ENCODE measurements at regions not wholly inside any gene's neighbourhood (a gene's known extent, or its start where the extent isn't known, plus 50 kb on each side); places are given as distances from the start of the nearest gene placed in this dataset.
A peak's percentile ranks its signal among the peaks of the same experiment; 100 is the strongest.

DNA sequence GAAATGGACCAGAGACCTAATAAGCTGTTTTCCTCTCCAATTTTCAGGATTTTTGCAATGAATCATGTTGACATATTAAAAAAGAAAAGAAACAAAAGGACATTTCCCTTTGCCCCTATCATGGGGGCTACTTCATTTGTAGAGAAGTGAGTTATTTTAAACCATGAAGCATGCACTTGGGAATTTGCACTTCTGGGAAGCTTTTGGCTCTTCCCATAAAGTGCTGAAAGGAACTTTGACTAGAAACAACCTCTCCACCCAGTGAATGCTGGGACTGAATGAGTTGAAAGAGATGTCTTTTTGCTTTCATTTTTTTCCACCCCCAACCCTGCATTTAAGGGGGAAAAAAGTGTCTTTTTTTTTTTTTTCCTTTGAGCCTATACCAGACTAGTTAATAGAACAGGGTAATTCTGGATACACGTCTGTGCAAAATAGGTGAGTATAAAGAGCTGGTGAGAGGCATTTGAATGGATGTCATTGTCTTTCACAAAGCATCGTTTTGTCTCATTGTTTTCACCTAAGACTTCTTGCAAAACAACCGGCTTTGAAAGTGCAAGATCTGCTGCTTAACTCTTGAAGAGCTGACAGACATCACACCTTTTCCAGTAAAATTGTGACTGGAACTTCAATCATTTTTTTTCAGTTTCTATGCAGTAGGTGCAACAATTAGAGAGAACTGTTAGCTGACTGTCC is 138.7 kb upstream of the BACH2 start:
- no peak for DNase-seq (ENCODE audit: low read depth in 2 of 2)

DNA sequence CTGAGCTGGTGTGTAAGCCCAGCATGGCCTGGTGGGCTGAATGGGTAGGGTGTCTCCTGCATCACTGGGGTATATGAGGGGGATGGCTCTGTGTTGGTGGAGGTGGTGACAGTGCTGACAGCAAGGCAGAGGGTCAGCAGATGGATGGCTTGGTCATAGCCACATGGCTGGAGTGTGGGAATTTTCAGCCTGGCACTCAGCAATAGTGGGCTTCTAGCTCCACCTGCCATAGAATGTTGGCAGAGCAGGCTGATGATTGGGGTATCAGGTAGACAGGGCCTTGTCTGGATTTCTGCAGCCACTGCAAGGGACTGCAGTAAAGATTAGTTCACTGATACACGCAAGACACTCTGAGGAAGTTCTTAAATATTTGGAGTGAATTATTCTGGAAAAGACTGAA is 137.5 kb upstream of the BACH2 start:
- DNase-seq (ENCODE audit: low read depth in 2 of 2): no peak

DNA sequence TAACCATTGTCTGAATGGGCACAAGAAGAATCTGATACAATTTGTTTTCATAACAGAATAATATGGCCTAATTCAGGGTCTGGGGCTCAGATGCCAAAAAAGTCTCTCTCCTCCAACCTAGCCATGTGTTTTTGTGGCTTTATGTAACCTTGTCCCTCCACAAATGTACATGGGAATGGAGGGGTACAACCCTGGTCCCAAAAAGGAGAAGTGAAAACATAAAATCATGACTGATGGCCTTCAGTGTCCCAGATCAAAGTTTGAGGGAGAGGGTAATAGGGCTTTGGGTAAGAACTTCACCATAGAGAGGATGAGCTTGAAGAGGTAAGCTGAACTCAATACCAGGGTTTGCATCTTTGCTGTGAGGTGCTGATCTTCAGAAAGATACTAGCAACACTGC is 136.3 kb upstream of the BACH2 start:
- DNase-seq (ENCODE audit: low read depth in 2 of 2): no peak

DNA sequence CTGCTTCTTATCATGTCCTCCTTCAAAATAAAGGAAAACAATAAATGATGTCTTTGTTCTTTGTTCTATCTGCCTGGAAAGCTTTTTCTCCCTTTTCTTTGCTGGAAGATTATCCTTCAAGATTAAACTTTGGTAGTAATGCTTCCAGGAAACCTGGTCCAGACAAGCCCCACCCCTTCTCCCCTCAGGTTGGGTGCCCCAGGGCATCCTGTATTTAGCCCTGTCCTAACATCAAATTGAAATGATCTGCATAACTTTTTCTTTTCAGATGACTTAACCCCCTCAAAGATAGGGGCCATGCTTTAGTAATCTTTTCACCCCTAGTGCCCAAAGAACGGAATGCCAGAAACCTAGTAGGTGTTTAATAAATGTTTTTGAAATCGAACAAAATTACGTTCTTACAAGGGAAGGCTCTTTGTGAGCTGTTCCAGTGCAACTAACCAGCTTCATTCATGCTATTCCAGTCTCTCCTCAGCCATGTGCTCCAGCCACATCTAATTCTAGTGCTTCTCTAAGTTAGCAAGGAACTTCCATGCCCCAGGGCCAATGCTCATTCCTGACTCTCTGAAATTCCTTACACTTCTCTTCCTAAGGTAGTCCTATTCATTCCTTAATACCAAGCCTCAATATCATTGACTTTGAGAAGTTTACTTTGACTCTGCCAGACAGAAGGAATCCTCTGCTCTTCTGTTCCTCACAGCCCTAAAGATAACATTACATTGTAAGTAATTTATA is 135.6 kb upstream of the BACH2 start:
- no peak for DNase-seq (ENCODE audit: low read depth in 2 of 2)

DNA sequence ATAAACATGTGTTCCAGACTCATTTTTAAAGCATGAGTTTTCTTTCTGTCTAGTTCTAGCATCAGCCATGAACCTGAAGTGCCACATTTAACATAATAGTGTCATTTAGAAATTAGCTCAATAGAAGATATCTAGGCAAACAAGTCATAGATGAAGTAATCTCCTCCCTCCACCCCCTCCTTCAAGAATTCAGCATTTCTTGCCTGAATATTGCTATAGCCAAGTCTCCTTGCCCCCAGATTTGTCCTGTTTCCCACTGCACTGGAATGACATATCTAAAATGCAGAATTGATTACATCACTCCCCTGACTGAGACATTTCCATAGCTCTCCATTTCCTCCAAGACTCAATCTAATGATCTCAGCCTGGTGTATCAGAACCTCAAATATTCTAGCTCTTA is 134.9 kb upstream of the BACH2 start:
- DNase-seq (ENCODE audit: low read depth in 2 of 2): no peak

DNA sequence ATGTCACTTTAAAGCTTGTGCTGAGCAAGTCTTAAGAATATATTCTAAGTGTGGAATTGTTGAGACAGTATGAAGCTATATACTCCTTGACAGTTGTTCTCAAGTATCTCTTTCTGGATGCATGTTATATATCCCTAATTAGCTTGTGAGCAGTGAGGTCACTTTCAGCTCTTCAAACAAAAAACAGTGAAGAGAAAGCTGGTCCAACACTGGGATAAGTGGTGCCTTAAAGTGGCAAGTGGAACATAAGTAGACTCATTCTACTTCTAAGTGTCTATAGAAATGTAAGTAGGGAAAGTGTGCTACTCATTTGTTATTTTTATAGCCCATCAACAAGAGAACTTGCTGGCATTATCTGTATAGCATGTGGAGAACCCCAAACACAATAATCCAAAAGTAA is 133.1 kb upstream of the BACH2 start:
- no peak for DNase-seq (ENCODE audit: low read depth in 2 of 2)

DNA sequence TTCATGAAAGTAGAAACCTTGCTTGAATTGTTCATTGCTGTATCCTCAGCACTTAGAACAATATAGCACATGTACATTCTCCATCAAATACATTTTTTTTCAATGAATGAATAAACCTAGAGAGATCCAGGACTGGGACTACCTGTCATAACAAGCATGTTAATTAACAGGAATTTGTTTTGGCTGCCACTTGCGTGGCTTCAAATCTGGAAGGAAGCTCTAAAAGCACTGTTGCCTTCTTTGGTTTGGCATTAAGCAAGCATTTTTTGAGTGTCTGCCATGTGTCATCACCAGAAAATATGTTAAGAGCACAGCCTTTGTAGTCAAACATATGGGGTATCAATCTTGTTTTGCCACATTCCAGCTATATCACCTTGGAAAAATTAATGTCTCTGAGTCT is 131.9 kb upstream of the BACH2 start:
- DNase-seq (ENCODE audit: low read depth in 2 of 2): no peak

DNA sequence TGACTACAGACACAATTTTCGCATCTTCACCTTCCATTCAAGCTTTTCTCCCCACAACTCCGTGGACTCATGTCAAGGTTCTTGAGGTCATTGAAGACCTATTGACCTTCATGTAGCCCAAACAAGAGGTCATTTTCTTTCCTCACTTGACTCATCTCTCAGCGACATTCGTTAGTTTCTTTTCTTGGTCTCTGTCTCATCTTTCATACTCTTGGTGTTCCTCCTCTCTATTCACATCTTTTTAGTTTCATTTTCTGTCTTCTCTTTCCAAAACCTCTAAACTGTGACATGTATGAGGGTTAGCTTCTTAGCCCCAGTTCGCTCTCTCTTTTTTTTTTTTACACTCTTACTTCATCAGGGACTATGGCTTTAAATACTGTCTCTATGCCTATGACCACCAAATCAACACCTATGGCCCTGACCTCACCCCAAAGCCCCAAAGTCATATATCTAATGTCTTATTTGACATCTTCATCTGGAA is 128.6 kb upstream of the BACH2 start:
- DNase-seq (ENCODE audit: low read depth in 2 of 2): no peak

DNA sequence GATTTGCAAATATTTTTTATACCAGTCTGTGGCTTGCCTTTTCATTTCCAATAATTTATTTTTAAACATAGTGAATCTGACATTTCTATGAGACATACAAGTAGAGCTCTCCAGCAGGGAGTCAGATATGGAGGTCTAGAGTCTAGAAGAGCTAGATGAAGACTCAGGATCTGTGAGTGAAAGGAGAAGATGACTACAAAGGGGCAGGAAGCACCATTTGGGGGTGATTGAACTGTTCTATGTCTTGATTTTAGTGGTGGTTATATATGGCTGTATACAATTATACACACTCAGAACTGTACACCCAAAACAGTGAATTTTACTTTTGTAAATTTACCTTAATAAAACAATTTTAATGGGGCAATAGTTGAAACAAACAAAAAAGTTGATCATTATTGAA is 127.9 kb upstream of the BACH2 start:
- no peak for DNase-seq (ENCODE audit: low read depth in 2 of 2)

DNA sequence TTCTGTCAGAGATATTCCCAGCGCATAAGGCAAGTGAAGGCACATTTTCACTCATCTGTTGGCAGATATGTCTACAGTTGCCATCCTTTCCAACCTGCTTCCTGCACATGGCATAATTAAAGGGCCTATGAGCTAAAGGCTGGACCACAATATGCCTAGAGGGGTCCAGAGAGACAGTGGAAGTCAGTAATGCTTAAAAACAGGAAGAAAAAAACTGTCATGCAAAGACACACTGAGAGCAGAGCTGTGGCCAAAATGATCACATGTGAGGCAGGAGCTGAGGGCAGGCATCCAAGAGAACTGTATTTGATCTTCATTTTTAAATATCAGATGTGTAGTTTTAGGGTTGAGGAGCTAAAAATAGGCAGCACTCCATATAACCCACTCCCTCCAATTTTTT is 125.0 kb upstream of the BACH2 start:
- DNase-seq (ENCODE audit: low read depth in 2 of 2): no peak

DNA sequence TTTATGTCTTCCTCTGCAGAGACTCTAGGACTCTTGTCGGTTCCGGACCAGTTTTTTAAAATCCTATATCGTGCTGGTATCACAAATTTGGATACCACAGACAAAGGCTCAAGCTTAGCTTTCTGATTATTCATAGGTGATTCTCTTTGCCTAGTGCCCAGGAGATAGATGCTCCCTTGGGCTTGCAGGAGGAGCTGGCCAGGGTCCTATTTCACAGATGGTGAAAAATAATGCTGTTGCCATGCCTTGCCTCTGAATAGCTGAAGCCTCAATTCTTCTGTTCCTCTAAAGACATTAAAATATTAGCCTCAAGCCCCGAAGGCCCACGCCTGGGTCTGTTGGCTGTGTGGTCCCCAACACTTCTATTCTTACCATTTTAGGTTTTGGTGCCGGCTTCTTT is 123.9 kb upstream of the BACH2 start:
- DNase-seq (ENCODE audit: low read depth in 2 of 2): no peak

DNA sequence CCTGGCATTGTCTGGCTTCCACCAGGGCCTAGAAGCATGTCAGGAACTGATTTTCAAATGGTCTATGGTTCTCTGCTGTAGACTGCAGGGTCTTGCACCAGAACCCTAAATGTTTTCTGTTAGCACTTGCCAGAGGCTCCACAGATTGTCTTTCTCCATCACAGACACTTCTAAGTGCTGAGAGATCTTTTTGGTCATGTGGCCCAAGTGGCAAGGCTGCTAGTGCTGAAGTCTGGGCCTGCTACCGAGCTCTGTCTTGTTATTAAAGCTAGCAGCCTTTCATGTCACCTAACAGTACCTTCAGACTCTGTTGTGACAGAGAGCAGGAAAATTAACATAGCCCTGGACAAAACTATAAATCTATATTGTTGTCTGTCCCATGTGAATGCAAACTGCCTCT is 120.7 kb upstream of the BACH2 start:
- DNase-seq (ENCODE audit: low read depth in 2 of 2): no peak

DNA sequence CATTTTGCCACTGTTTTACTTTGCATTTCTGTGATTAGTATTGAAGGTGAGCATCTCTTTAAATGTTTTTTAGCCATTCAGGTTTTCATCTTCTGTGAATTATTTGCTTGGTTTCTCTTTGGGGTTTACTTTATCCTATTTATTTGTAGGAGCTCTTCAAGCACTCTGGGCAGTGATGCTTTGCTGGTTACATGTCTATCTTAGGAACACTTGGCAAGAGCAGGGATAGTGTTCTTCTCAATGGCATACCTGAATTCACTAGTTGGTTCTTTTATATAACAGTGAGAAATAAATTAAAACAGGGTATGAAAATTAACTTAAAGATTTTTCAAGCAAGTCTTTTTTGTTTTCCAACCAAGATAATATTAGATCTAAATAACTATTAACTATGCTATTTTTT is 119.7 kb upstream of the BACH2 start:
- no peak for DNase-seq (ENCODE audit: low read depth in 2 of 2)

DNA sequence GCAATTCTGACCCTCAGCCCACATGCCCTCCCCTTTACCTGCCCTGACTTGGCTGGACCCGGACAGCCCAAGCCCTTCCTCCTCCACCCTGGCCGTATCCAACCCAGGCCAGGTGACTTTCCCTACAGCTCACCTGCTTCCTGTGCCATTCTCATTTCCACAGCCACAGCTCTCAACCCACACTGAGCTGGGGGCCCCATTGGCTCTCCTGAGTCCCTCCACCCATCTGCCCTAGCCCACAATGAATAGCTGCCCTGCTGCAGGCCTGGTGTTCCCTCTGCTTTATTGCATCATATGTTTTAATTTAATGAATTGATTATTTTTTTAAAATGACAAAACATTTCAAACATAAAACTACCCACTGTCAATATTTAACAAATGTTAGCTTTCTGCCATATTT is 118.5 kb upstream of the BACH2 start:
- no peak for DNase-seq (ENCODE audit: low read depth in 2 of 2)

DNA sequence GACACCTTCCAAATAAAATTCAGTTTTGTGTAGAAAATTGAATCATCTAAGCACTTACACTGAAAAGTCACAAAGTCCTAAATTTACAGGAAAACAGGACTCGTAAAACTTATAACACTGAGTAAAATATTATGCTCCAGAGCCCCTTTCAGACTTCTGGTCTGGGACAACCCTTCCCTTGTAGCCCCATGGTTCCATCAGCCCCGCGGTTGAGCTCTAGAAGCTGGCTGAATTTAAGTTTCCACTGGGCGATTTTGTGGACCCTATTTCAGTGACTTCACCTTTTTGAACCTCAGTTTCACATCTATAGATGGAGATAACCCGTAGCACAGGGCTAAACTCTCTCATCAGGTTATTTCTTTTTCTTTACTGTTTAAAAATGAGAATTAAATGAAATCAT is 117.7 kb upstream of the BACH2 start:
- DNase-seq (ENCODE audit: low read depth in 2 of 2): no peak

DNA sequence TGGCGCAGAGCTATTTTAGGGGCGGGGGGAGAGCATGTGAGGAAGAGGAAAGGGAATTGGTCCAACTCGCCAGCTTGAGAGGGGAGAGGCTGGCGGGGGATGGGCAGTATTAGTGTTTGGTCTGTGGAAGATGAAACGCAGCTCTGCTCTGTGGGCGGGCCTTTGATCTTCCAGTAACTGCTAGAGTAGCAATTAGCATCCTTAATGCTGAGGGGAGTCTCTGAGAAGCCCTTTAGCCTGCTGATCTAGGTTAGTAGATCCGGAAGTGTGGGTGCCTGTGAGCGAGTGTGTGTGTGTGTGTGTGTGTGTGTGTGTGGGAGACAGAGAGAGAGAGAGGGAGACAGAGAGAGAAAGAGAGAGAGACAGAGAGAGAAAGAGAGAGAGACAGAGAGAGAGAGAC is 117.2 kb upstream of the BACH2 start:
- DNase-seq (ENCODE audit: low read depth in 2 of 2): peak; percentile 71 to 74

DNA sequence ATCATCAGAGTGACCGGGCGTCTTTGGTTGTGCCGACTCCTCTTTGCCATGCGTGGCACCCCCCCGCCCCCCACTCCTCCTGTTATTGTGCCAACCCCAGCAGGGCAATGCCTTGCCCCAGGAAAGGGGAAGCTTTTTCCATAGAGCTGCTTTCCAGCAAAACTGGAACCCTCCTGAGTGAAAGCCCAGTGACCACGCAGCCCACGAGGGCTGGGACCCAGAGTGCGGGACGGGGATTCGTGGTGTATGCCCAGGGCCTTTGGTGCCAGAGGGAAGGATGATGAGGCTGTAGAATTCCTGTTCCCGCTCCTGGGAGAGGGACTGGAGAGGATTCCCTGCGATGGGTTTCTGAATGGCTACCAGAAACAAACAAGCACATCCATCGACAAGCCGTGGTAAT is 116.8 kb upstream of the BACH2 start:
- no peak for DNase-seq (ENCODE audit: low read depth in 2 of 2)

DNA sequence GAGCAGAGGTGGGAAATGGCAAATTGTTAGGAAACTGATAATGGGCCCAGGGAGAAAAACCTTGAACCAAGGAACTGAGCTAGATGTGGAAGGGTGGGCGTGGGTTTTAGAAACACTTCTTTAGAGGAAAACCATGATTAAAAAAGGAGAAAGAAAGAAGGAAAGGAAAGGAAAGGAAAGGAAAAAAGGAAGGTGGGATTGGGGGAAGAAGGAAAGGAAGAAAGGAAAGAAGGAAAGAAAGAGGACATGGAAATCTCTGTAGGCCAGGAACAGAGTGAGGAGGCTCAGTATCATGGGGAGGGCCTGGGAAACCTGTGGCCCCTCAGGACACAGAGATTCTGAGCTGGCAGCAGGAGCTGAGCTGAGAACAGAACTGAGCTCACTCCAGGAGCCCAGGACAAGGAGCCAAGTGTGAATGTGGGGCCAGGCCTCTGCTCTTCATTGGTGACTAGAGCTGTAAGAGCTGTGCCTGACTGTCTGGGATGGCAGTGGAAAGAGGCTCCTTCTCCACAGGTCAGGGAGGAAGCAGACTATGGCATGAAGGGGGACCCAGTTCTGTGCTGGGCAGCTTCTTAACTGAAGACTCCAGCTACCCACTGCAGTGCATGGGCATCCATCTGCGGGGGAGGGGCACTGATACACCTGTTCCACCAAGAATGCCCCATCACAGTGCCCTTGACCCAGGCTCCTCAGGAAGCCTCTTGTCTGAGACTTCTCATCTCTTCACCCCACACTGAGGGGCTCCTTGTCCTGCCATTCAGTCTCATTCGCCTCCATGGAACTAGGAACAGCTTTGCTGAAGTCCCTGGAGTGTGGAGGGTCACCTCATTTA is 116.1 kb upstream of the BACH2 start:
- DNase-seq (ENCODE audit: low read depth in 2 of 2): no peak

DNA sequence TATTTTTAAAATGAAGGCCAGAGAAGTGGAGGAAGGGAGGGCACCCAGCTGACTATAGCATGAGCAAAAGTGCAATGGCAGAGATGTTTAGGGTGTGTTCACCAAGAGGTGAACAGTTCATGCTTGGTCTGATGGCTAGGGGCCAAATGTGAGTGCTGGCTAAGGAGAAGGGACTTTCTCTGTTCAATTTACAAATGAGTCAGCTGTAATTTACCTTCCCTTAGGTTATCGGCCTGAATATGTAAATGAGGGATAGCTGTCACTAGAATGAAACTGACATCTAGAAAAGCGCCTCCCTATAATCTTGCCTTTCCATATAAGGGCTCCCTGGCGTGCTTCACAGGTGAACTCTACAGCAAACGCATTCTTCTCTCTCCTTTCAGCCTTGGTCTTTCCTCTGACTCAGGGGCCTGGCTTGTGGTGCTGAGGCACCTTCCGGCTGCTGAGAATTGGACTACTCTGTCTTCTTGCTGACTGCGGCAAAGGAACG is 114.7 kb upstream of the BACH2 start:
- peak; percentile 68 to 70 for DNase-seq (ENCODE audit: low read depth in 2 of 2)

DNA sequence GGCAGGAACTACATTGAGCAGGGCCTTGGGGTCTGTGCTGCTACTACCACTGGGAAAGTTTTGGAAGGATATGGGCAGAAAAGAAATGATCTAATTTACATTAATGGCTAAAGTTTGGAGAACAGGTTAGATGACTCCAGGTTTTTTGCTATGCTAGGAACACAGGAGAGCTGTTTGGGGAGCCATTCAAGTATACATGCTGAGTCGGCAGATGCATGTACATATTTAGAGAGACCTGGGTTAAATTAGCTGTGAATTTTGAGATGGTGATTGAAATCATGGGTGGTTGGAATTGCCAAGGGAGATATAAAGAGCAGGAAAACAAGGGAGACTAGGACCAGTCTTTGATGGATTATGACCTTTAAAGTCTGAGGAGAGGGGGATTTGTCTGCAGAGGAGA is 113.1 kb upstream of the BACH2 start:
- DNase-seq (ENCODE audit: low read depth in 2 of 2): no peak

DNA sequence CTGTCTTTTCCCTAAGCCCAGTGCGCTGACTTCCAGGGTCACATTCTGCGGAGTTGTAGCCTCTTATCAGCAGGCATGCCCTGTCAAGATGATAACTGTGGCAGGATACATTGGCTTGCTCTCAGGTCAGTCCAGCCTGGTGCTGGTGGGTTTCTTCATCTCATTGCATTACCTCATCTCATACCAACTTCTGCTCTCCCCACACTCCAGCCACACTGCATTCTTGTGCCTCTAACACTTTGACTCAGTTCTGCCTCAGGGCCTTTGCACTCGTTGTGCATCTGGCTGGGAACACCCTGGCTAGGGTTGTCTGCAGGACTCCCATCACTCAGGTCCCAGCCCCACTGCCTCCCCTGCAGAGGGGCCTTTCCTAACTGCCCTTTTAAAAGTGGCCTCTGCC is 110.3 kb upstream of the BACH2 start:
- DNase-seq (ENCODE audit: low read depth in 2 of 2): no peak

DNA sequence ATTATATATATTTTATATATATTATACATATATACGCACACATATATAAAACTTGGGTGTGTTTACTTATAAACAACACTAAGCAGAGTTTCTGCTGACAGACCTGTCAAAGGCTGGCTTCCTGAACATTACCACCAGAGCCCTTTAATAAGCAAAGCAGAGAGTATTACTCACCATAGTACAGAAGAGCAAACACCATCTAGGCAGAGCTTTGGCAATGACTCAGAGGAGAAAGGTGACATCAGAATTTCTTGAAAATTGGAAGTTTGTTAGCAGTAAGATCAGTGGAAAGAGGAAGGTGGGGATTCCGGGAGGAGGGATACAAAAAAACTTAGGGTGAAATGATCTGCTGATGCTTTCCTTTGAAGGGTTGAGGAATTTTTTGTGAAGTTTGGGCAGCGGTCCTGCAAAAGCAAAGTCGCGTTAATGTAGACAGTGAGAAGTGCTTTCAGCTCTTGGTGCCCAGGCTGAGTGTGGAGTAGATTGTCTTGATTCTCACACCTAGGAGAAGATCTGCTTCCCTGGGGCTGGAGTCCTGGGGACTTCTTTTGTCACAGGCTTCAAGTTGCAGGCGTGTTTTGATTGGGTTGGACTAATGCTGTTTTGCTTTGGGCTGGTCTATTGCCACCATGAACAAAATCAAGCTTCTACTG is 109.6 kb upstream of the BACH2 start:
- DNase-seq (ENCODE audit: low read depth in 2 of 2): no peak
